Keratinocyte (primary cell): ENCODE measurements at regions not wholly inside any gene's neighbourhood (a gene's known extent, or its start where the extent isn't known, plus 50 kb on each side); places are given as distances from the start of the nearest gene placed in this dataset.

ENCODE experiments used
- EZH2 ChIP-seq: IDR thresholded peaks from one replicate; pipeline ENCODE4 v1.6.1; 2012; ENCODE audit warnings: inconsistent platforms, mild to moderate bottlenecking, low read length, moderate library complexity
- TF ChIP-seq, protein P1 (sequence below), 3 experiments: IDR thresholded peaks in 1 of 3; conservative IDR thresholded peaks in 1 of 3; optimal IDR thresholded peaks in 1 of 3; 2 replicates in 2 of 3; 3 replicates in 1 of 3; pipeline versions ENCODE3 to v1.5.1; 2011; ENCODE audit warnings: low read length in 3 of 3, mild to moderate bottlenecking in 3 of 3, moderate library complexity in 2 of 3, control low read depth in 1 of 3, inconsistent platforms in 1 of 3; ENCODE audit not compliant: insufficient read depth in 2 of 3; ENCODE audit errors: extremely low read depth in 1 of 3

GRCh38 chr7:15801551-15801950 lies 115.1 kb upstream of the MEOX2 start:
- TF ChIP-seq, protein P1, sequence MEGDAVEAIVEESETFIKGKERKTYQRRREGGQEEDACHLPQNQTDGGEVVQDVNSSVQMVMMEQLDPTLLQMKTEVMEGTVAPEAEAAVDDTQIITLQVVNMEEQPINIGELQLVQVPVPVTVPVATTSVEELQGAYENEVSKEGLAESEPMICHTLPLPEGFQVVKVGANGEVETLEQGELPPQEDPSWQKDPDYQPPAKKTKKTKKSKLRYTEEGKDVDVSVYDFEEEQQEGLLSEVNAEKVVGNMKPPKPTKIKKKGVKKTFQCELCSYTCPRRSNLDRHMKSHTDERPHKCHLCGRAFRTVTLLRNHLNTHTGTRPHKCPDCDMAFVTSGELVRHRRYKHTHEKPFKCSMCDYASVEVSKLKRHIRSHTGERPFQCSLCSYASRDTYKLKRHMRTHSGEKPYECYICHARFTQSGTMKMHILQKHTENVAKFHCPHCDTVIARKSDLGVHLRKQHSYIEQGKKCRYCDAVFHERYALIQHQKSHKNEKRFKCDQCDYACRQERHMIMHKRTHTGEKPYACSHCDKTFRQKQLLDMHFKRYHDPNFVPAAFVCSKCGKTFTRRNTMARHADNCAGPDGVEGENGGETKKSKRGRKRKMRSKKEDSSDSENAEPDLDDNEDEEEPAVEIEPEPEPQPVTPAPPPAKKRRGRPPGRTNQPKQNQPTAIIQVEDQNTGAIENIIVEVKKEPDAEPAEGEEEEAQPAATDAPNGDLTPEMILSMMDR (optimal IDR thresholded peaks at IDR 0.05 in 1 of 3, IDR thresholded peaks at IDR 0.05 in 1 of 3, conservative IDR thresholded peaks at IDR 0.05 in 1 of 3; ENCODE audit: extremely low read depth in 1 of 3, insufficient read depth in 2 of 3, low read length in 3 of 3) = no peak
- TF ChIP-seq EZH2 = no peak
